DOHH2 (cell line): ENCODE measurements at regions not wholly inside any gene's neighbourhood (a gene's known extent, or its start where the extent isn't known, plus 50 kb on each side); places are given as distances from the start of the nearest gene placed in this dataset.
A peak's percentile ranks its signal among the peaks of the same experiment; 100 is the strongest.
"Not testable (repeated sequence)": the region's sequence is repeated elsewhere in the genome, so short reads cannot be mapped to it uniquely, and the experiment has no call there.

ENCODE experiments used
- CTCF ChIP-seq: fragments of 200-600 bp; sonication (generic); IDR thresholded peaks from one replicate; pipeline ENCODE4 v1.5.1; 2014; ENCODE audit warnings: antibody characterized with exemption, mild to moderate bottlenecking, low read depth, low read length; ENCODE audit not compliant: poor library complexity, severe bottlenecking
- EZH2phosphoT487 ChIP-seq: fragments of 200-600 bp; sonication (generic); IDR thresholded peaks from 2 replicates; pipeline ENCODE4 v1.6.1; 2017; ENCODE audit warnings: borderline replicate concordance, mild to moderate bottlenecking, antibody characterized with exemption, low read length, moderate library complexity, mixed read lengths

DNA sequence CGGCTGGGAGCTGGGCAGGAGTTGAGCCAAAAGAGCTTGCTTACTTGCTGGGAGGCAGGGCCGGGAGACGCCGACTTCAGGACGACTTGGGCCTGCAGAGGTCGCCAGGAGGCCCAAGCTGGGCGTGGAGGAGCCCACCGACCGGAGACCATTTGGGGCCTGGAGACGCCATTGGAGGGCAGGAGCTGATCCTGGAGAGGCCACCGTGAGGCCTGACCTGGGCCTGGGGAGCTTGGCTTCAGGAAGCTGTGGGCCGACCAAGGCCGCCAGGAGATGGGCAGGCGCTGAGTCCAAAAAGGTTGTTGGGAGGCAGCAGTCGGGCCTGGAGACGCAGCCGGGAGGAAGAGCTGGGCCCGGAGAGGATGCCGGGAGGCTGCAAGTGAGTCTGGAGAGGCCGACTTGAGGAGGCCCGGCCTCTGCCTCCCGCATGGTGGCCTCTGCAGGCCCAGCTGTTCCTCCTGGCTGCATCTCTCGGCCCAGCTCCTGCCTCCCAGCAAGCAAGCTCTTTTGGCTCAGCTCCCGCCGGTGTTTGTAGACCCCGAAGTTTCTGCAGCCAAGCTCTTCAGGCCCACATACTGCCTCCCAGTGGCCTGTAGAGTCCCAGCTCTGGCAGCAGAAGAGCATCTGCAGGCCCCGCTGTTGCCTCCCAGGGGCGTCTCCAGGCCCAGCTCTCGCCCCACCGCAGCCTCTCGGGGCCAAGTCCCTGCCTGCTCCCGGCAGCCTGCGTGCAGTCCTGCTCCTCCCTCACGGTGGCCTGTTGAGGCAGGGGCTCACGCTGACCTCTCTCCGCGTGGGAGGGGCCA, 119.7 kb downstream of the SEPTIN14 start:
- peak; percentile 14 for TF ChIP-seq CTCF
- not testable (repeated sequence) for TF ChIP-seq EZH2phosphoT487
